Endothelial cell of umbilical vein (primary cell): ENCODE measurements at regions not wholly inside any gene's neighbourhood (a gene's known extent, or its start where the extent isn't known, plus 50 kb on each side); places are given as distances from the start of the nearest gene placed in this dataset.

Experiments used
- BruUV-seq: library from RNA; stranded (reverse); fragments of 400-500 nt; replicated peaks from 2 replicates; lab custom pipeline; 2021; lab: Mats Ljungman, UMichigan
- CTCF ChIA-PET: fragments of 300-600, 350-600 bp; sonication (Branson Sonifier 250); formaldehyde crosslinking; loops from one replicate; lab custom pipeline; 2021; ENCODE audit warnings: antibody characterized with exemption, inconsistent platforms; lab: Charles Lee
- POLR2A ChIA-PET: fragments of 300-600, 350-600 bp; sonication (Branson Sonifier 250); formaldehyde crosslinking; loops from one replicate; lab custom pipeline; 2021; ENCODE audit warnings: antibody characterized with exemption, inconsistent platforms; lab: Charles Lee
- DNase-seq: peaks from one replicate; pipeline ENCODE4 v3.0.0-alpha.2; 2011; ENCODE audit warnings: low read depth, low spot score
- FAIRE-seq: peaks from 2 replicates; lab custom pipeline; 2011; peaks lifted over from hg19 to GRCh38; lab: Jason Lieb, UNC
- H2AFZ ChIP-seq: 2 replicates; pipeline ENCODE4 v1.6.0; 2012; ENCODE audit warnings: low read depth, low read length, control low read depth, inconsistent platforms
- H3K27ac ChIP-seq: 2 replicates; pipeline ENCODE4 v1.5.1; 2011; ENCODE audit warnings: low read depth, mild to moderate bottlenecking, control low read depth, low read length, moderate library complexity; ENCODE audit not compliant: insufficient read depth
- H3K27me3 ChIP-seq, 2 experiments: 2 replicates each; pipeline versions ENCODE4 v1.6.0 to v1.6.1; 2011; ENCODE audit warnings: low read length in 2 of 2, mixed read lengths in 1 of 2; ENCODE audit not compliant: control insufficient read depth in 2 of 2, insufficient read depth in 2 of 2
- H3K36me3 ChIP-seq, 2 experiments: 2 replicates in 1 of 2; 3 replicates in 1 of 2; pipeline ENCODE4 v1.5.1; 2011; ENCODE audit warnings: low read length in 2 of 2, mild to moderate bottlenecking in 1 of 2, moderate library complexity in 1 of 2; ENCODE audit not compliant: control insufficient read depth in 2 of 2, insufficient read depth in 2 of 2; ENCODE audit errors: extremely low read depth in 1 of 2
- H3K4me1 ChIP-seq: 3 replicates; pipeline ENCODE4 v1.5.1; 2011; ENCODE audit warnings: mild to moderate bottlenecking, low read length; ENCODE audit not compliant: control insufficient read depth, insufficient read depth; ENCODE audit errors: extremely low read depth
- H3K4me2 ChIP-seq: 2 replicates; pipeline ENCODE4 v1.6.1; 2011; ENCODE audit warnings: low read length, control low read depth, mixed read lengths; ENCODE audit not compliant: insufficient read depth
- H3K4me3 ChIP-seq, 3 experiments: fragments of 200-600 bp in 1 of 3; sonication (generic), shearing (Covaris generic) in 1 of 3; replicated peaks in 1 of 3; 2 replicates each; pipeline ENCODE4 v1.5.1; 2011 to 2016; ENCODE audit warnings: control low read depth in 3 of 3, low read length in 3 of 3, mild to moderate bottlenecking in 2 of 3, inconsistent platforms in 1 of 3, low read depth in 1 of 3, moderate library complexity in 1 of 3; ENCODE audit not compliant: insufficient read depth in 1 of 3
- H3K79me2 ChIP-seq: 2 replicates; pipeline ENCODE4 v1.6.0; 2012; ENCODE audit warnings: low read length, inconsistent platforms; ENCODE audit not compliant: control insufficient read depth, insufficient read depth
- H3K9ac ChIP-seq: replicated peaks from 2 replicates; pipeline ENCODE3; 2011; ENCODE audit warnings: low read length, control low read depth; ENCODE audit not compliant: insufficient read depth; ENCODE audit errors: extremely low read depth
- H3K9me1 ChIP-seq: replicated peaks from 3 replicates; pipeline ENCODE4 v1.6.0; 2011; ENCODE audit warnings: mild to moderate bottlenecking, low read length; ENCODE audit not compliant: control insufficient read depth, insufficient read depth; ENCODE audit errors: extremely low read depth
- H3K9me3 ChIP-seq: replicated peaks from 2 replicates; pipeline ENCODE4 v1.5.1; 2012; ENCODE audit warnings: low read length, inconsistent platforms; ENCODE audit not compliant: control insufficient read depth, insufficient read depth
- H4K20me1 ChIP-seq: replicated peaks from 2 replicates; pipeline ENCODE3; 2011; ENCODE audit warnings: mild to moderate bottlenecking, low read length; ENCODE audit not compliant: control insufficient read depth, insufficient read depth; ENCODE audit errors: extremely low read depth
- CTCF ChIP-seq, 2 donors: IDR thresholded peaks; 1 replicate in 1 of 2; 2 replicates in 1 of 2; pipeline ENCODE4 v1.5.1; 2011; ENCODE audit warnings: low read length in 2 of 2, mild to moderate bottlenecking in 2 of 2, moderate library complexity in 2 of 2, control low read depth in 1 of 2, inconsistent platforms in 1 of 2, low read depth in 1 of 2; ENCODE audit not compliant: insufficient read depth in 1 of 2; ENCODE audit errors: extremely low read depth in 1 of 2
- EZH2 ChIP-seq: IDR thresholded peaks from 2 replicates; pipeline ENCODE4 v1.6.1; 2012; ENCODE audit warnings: borderline replicate concordance, low read depth, mild to moderate bottlenecking, moderate library complexity, low read length, inconsistent platforms; ENCODE audit not compliant: severe bottlenecking
- FOS ChIP-seq: IDR thresholded peaks from 2 replicates; pipeline ENCODE4 v1.6.1; 2011; ENCODE audit warnings: mild to moderate bottlenecking, low read length, moderate library complexity, borderline replicate concordance; ENCODE audit not compliant: insufficient read depth
- GATA2 ChIP-seq: IDR thresholded peaks from 2 replicates; pipeline ENCODE4 v1.7.0; 2011; ENCODE audit warnings: low read depth, mild to moderate bottlenecking, moderate library complexity, mixed read lengths, low read length; ENCODE audit not compliant: insufficient read length, insufficient read depth
- JUN ChIP-seq: IDR thresholded peaks from 2 replicates; pipeline ENCODE4 v1.6.1; 2011; ENCODE audit warnings: borderline replicate concordance, low read depth; ENCODE audit not compliant: insufficient read length, insufficient read depth
- MAX ChIP-seq: IDR thresholded peaks from 2 replicates; pipeline ENCODE4 v1.6.1; 2011; ENCODE audit not compliant: insufficient read depth, insufficient read length
- MYC ChIP-seq: IDR thresholded peaks from one replicate; pipeline ENCODE4 v1.6.1; 2011; ENCODE audit warnings: mild to moderate bottlenecking, low read depth, low read length
- POLR2A ChIP-seq: IDR thresholded peaks from 2 replicates; pipeline ENCODE4 v1.6.1; 2012; ENCODE audit warnings: low read depth, mild to moderate bottlenecking, control low read depth, low read length
- POLR2AphosphoS5 ChIP-seq: IDR thresholded peaks from 2 replicates; pipeline ENCODE4 v1.6.1; 2012; ENCODE audit warnings: low read depth, mild to moderate bottlenecking, control low read depth, low read length, moderate library complexity; ENCODE audit not compliant: insufficient read depth
- dilution Hi-C: fragments of 300-500 bp; cut with MboI; formaldehyde crosslinking; loops from one replicate; pipeline ENCODE4 v1.15.0; 2019; ENCODE audit warnings: low sequenced_read_pairs; ENCODE audit not compliant: extremely low pct_ligation_motif_present
- intact Hi-C: fragments of 100-400 bp; cut with micrococcal nuclease; formaldehyde crosslinking; loops from one replicate; pipeline ENCODE4 v1.10.0; 2022

GRCh38 chr3:73815966-73816365 is 191.2 kb upstream of the PDZRN3 start:
- H3K36me3 ChIP-seq = no peaks in the 10 kb centered on the region
- H4K20me1 ChIP-seq = no peaks in the 10 kb centered on the region
- no peak overlapping the region for H3K9ac ChIP-seq
- H3K79me2 ChIP-seq = no peaks in the 10 kb centered on the region
- POLR2A ChIA-PET = no interaction called here
- CTCF ChIA-PET = no interaction called here
- no peaks in the 10 kb centered on the region for H3K9me3 ChIP-seq
- dilution Hi-C loops = no loop called here
- H3K27me3 ChIP-seq = no peaks in the 10 kb centered on the region
- no peak overlapping the region for H2AFZ ChIP-seq
- DNase-seq = no peak
- FAIRE-seq = no peak
- TF ChIP-seq MYC (no peak), CTCF (IDR thresholded peaks at IDR 0.05; ENCODE audit: extremely low read depth in 1 of 2, insufficient read depth in 1 of 2, low read depth in 1 of 2, low read length in 2 of 2) (no peak), MAX (no peak), EZH2 (no peak), POLR2A (no peak), GATA2 (no peak), POLR2AphosphoS5 (no peak), JUN (no peak), FOS (no peak)
- no peak overlapping the region for H3K4me3 ChIP-seq
- BruUV-seq = no TSS peak
- intact Hi-C loops = no loop called here
- no peaks in the 10 kb centered on the region for H3K9me1 ChIP-seq
- H3K4me1 ChIP-seq = no peaks in the 10 kb centered on the region
- no peak overlapping the region for H3K27ac ChIP-seq
- no peak overlapping the region for H3K4me2 ChIP-seq
